ENCODE measurements at regions not wholly inside any gene's neighbourhood (a gene's known extent, or its start where the extent isn't known, plus 50 kb on each side); places are given as distances from the start of the nearest gene placed in this dataset.

- TF ChIP-seq CTCF (conservative IDR thresholded peaks at IDR 0.05; ENCODE audit: low read depth), result no peak
- POLR2A ChIA-PET (ENCODE audit: low non-redundant PET), result no interaction called here
- H3K27ac ChIP-seq, result no peak overlapping the region
- no peak for DNase-seq (ENCODE audit: low spot score)
- CTCF ChIA-PET, result no interaction called here
These were observed 107.6 kb upstream of the TNC start for GRCh38 chr9:115225459-115226116.

GRCh38 chr9:115226152-115226551 is 108.2 kb upstream of the TNC start:
- no peak for DNase-seq (ENCODE audit: low spot score)
- TF ChIP-seq CTCF (conservative IDR thresholded peaks at IDR 0.05; ENCODE audit: low read depth), result no peak
- ChIA-PET POLR2A (ENCODE audit: low non-redundant PET) (no interaction called here), CTCF (no interaction called here)
- no peak overlapping the region for H3K27ac ChIP-seq

GRCh38 chr9:115229496-115229895 is 111.5 kb upstream of the TNC start:
- no peak for DNase-seq (ENCODE audit: low spot score)
- ChIA-PET POLR2A (ENCODE audit: low non-redundant PET) (no interaction called here), CTCF (no interaction called here)
- H3K27ac ChIP-seq, result no peak overlapping the region
- no peak for TF ChIP-seq CTCF (conservative IDR thresholded peaks at IDR 0.05; ENCODE audit: low read depth)

- POLR2A ChIA-PET (ENCODE audit: low non-redundant PET), result interaction anchor here (0.6 kb wide), 1 partner anchor 10 kb away, joined by 11 read pairs; no protein-coding TSS in a partner anchor
- CTCF ChIA-PET, result interaction anchor here (0.6 kb wide), 1 partner anchor 401 kb away, joined by 3 read pairs; no protein-coding TSS in a partner anchor
- TF ChIP-seq CTCF (conservative IDR thresholded peaks at IDR 0.05; ENCODE audit: low read depth), result no peak
- no peak overlapping the region for H3K27ac ChIP-seq
- DNase-seq (ENCODE audit: low spot score), result no peak
These were observed 113.1 kb upstream of the TNC start for GRCh38 chr9:115230924-115231515.

GRCh38 chr9:115232181-115232774 is 114.3 kb upstream of the TNC start:
- no peak overlapping the region for H3K27ac ChIP-seq
- no peak for DNase-seq (ENCODE audit: low spot score)
- ChIA-PET POLR2A (ENCODE audit: low non-redundant PET) (no interaction called here), CTCF (interaction anchor here (0.5 kb wide), 1 partner anchor 543 kb away, joined by 3 read pairs; no protein-coding TSS in a partner anchor)
- no peak for TF ChIP-seq CTCF (conservative IDR thresholded peaks at IDR 0.05; ENCODE audit: low read depth)

- no peak for TF ChIP-seq CTCF (conservative IDR thresholded peaks at IDR 0.05; ENCODE audit: low read depth)
- ChIA-PET POLR2A (ENCODE audit: low non-redundant PET) (interaction anchor here (0.7 kb wide), 1 partner anchor 116 kb away, joined by 4 read pairs; the partner anchor contains the start of gene TNC), CTCF (interaction anchor here (0.8 to 1.0 kb wide), 2 partner anchors 14 to 220 kb away, joined by 3 to 4 read pairs; no protein-coding TSS in a partner anchor)
- peak overlapping the region; percentile 81 for H3K27ac ChIP-seq
- DNase-seq (ENCODE audit: low spot score), result peak; percentile 96
These were observed 116.1 kb upstream of the TNC start for GRCh38 chr9:115234094-115234493.

Data from RWPE1 (cell line).